Sigmoid colon (tissue), 6 donors: ENCODE measurements at regions not wholly inside any gene's neighbourhood (a gene's known extent, or its start where the extent isn't known, plus 50 kb on each side); places are given as distances from the start of the nearest gene placed in this dataset.

ENCODE experiments used
- DNase-seq: peaks from one replicate; pipeline ENCODE4 v3.0.0-alpha.2; 2019
- H3K27ac ChIP-seq, 4 donors: fragments of 200-600 bp; sonication (generic); one replicate each; pipeline ENCODE4 v1.5.1; 2016 to 2019; ENCODE audit warnings: mild to moderate bottlenecking in 1 of 4
- H3K27me3 ChIP-seq, 3 donors: fragments of 200-600 bp; sonication (generic); one replicate each; pipeline ENCODE4 v1.5.1; 2019; ENCODE audit warnings: mild to moderate bottlenecking in 1 of 3
- H3K36me3 ChIP-seq, 4 donors: fragments of 200-600 bp; sonication (generic); one replicate each; pipeline ENCODE4 v1.5.1; 2016 to 2019
- H3K4me1 ChIP-seq, 4 donors: fragments of 200-600 bp; sonication (generic); one replicate each; pipeline ENCODE4 v1.5.1; 2017 to 2019
- H3K4me3 ChIP-seq, 4 donors: fragments of 200-600 bp; sonication (generic); one replicate each; pipeline ENCODE4 v1.5.1; 2017 to 2019; ENCODE audit warnings: mild to moderate bottlenecking in 2 of 4, moderate library complexity in 1 of 4
- H3K9me3 ChIP-seq, 4 donors: fragments of 200-600 bp in 3 of 4; sonication (generic) in 3 of 4; one replicate each; pipeline versions ENCODE4 v1.5.1 to v1.6.1; 2013 to 2019
- EP300 ChIP-seq, 4 donors: sonication (generic); formaldehyde crosslinking; IDR thresholded peaks; one replicate each; pipeline ENCODE4 v1.6.1; 2017; ENCODE audit warnings: antibody characterized with exemption in 4 of 4
- POLR2A ChIP-seq, 2 donors: fragments of 450-650 bp; IDR thresholded peaks; one replicate each; pipeline ENCODE4 v1.6.1; 2016; ENCODE audit warnings: antibody characterized with exemption in 2 of 2, mild to moderate bottlenecking in 2 of 2, moderate library complexity in 2 of 2
- POLR2AphosphoS5 ChIP-seq, 4 donors: sonication (generic); formaldehyde crosslinking; IDR thresholded peaks; one replicate each; pipeline ENCODE4 v1.6.1; 2017; ENCODE audit warnings: antibody characterized with exemption in 4 of 4
- WGBS, 2 donors: extraction: QIAGEN DNeasy Blood & Tissue Kit; methylation state at CpG; one replicate each; pipeline ENCODE4 v1.1.7; 2013; 5-methylcytosine and 5-hydroxymethylcytosine counted together
- intact Hi-C: fragments of 100-400 bp; cut with DNase I; formaldehyde crosslinking; loops from one replicate; pipeline ENCODE4 v1.15.1; 2023
- TF ChIP-seq, protein P1 (sequence below), 4 experiments: fragments of 450-650 bp in 3 of 4; fragments of 200-600 bp in 1 of 4; IDR thresholded peaks; one replicate each; pipeline ENCODE4 v1.5.1; 2016 to 2019; ENCODE audit warnings: antibody characterized with exemption in 4 of 4, mild to moderate bottlenecking in 3 of 4, moderate library complexity in 2 of 4
- donor health status: healthy with polysubstance abuse.
- donor health status: healthy.

DNA sequence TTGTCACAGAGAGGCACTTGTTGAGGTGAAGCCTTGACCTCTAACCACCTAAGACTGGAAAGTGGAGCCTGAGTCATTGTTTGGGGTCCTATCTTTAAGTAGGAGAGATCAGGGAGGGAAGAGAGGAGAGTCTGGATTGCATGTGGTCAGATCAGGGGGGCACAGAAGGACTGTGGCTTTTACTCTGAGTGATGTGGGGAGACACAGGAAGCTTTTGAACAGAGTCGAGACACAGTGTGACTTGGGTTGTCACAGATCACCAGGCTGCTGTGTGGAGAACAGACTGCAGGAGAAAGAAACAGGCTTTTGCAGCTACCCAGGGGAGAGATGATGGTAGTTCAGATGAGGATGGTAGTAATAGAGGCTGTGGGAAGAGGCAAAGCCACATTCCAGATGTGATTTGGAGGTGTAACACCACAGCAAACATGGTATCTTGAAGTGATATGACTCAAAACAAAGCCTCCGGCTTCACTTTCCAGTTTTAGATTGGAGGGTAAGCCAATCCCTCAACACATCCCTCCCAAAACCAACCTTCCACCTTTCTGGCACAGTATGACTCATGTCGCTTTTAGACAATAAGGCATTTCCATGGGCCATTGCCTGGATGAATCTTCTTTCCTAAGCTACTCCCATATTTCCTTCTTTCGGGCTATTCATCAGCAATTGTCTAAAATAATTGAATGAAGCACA is 125.8 kb upstream of the SLC44A3 start:
- H3K27ac ChIP-seq = no peak overlapping the region
- intact Hi-C loops = no loop called here
- no peaks in the 10 kb centered on the region for H3K36me3 ChIP-seq
- no peak for DNase-seq
- TF ChIP-seq POLR2AphosphoS5 (IDR thresholded peaks at IDR 0.05) (no peak), EP300 (IDR thresholded peaks at IDR 0.05) (no peak), POLR2A (IDR thresholded peaks at IDR 0.05) (no peak)
- TF ChIP-seq, protein P1, sequence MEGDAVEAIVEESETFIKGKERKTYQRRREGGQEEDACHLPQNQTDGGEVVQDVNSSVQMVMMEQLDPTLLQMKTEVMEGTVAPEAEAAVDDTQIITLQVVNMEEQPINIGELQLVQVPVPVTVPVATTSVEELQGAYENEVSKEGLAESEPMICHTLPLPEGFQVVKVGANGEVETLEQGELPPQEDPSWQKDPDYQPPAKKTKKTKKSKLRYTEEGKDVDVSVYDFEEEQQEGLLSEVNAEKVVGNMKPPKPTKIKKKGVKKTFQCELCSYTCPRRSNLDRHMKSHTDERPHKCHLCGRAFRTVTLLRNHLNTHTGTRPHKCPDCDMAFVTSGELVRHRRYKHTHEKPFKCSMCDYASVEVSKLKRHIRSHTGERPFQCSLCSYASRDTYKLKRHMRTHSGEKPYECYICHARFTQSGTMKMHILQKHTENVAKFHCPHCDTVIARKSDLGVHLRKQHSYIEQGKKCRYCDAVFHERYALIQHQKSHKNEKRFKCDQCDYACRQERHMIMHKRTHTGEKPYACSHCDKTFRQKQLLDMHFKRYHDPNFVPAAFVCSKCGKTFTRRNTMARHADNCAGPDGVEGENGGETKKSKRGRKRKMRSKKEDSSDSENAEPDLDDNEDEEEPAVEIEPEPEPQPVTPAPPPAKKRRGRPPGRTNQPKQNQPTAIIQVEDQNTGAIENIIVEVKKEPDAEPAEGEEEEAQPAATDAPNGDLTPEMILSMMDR (IDR thresholded peaks at IDR 0.05) = no peak
- H3K4me3 ChIP-seq = no peak overlapping the region
- no peaks in the 10 kb centered on the region for H3K27me3 ChIP-seq
- WGBS, 2 donors = 84 to 93% methylated on average over 4 of the region's 4 CpGs
- no peaks in the 10 kb centered on the region for H3K9me3 ChIP-seq
- no peaks in the 10 kb centered on the region for H3K4me1 ChIP-seq

DNA sequence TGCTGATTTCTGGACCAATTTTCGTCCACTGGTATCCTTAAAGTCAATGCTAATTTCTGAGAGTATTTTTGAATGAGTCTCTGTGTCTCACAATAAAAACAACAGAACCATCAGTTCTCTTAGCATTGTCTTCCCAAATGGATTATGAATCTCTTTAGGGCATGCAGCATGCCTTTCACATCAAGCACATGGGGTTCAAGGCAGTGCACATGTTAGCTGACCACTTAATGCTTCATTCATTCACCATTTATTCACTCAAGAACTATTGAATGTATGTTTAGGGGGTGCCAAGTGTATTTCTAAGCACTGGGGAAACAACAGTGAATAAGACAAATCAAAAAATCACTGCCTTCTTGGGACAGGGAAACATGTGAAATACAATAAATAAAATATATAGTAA is 126.7 kb upstream of the SLC44A3 start:
- intact Hi-C loops = no loop called here
- H3K36me3 ChIP-seq = no peaks in the 10 kb centered on the region
- WGBS, 2 donors = 90 to 100% methylated on average over 1 of the region's 1 CpG

DNA sequence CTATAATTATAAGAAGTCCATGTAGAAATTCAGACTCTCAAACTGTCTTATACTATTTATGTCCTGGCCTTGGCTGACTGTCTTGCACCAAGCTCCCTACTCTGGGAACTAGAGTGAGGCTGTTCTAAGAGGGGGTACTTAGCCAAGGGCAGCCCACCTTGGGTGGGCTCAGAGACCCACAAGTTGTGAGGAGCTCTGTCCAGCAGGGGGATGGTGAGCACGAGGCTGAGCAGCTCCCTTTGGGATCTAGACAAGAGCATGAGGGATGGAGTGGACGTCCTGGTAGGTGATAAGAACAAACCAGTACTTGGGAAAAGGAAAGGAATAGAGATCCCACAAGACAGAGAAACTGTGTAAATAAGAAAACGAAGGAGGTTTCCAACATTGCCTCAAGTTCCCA is 127.1 kb upstream of the SLC44A3 start:
- Histone ChIP-seq H3K9me3 (no peaks in the 10 kb centered on the region), H3K4me3 (no peak overlapping the region), H3K36me3 (no peaks in the 10 kb centered on the region), H3K4me1 (no peaks in the 10 kb centered on the region), H3K27me3 (no peaks in the 10 kb centered on the region), H3K27ac (no peak overlapping the region)
- TF ChIP-seq, protein P1 (IDR thresholded peaks at IDR 0.05) = no peak
- TF ChIP-seq POLR2A (IDR thresholded peaks at IDR 0.05) (no peak), EP300 (IDR thresholded peaks at IDR 0.05) (no peak), POLR2AphosphoS5 (IDR thresholded peaks at IDR 0.05) (no peak)
- 86 to 95% methylated on average over 3 of the region's 3 CpGs for WGBS, 2 donors
- intact Hi-C loops = no loop called here
- no peak for DNase-seq

More for the DNA sequence above, 126.7 kb upstream of the SLC44A3 start:
- H3K27ac ChIP-seq = no peak overlapping the region
- H3K27me3 ChIP-seq = no peaks in the 10 kb centered on the region
- H3K4me1 ChIP-seq = no peaks in the 10 kb centered on the region
- TF ChIP-seq POLR2A (IDR thresholded peaks at IDR 0.05) (no peak), POLR2AphosphoS5 (IDR thresholded peaks at IDR 0.05) (no peak), EP300 (IDR thresholded peaks at IDR 0.05) (no peak)
- TF ChIP-seq, protein P1 (IDR thresholded peaks at IDR 0.05) = no peak
- H3K4me3 ChIP-seq = no peak overlapping the region
- no peaks in the 10 kb centered on the region for H3K9me3 ChIP-seq
- no peak for DNase-seq

DNA sequence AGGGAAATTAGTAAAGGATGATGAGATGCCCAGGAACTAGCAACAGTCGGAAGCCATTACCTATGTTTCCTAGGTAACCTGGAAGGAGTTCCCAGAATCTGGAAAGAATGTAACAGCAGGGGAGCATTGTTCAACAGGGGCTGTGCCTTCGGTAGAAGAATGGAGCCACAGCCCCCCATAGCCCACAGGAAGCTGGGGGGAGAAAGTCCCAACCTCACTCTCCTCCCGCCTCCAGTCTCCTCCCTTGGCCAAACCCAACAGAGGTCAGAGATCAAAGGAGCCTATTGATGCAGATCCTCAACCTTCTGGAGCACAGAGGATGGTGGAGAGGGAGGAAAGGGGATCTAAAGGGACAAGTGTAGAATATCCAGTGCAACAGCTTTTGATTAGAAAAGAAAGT is 131.5 kb upstream of the SLC44A3 start:
- Histone ChIP-seq H3K27ac (peak overlapping the region in 2 of 4 donors; percentile 42 to 68), H3K4me1 (no peaks in the 10 kb centered on the region), H3K9me3 (no peaks in the 10 kb centered on the region), H3K36me3 (no peaks in the 10 kb centered on the region), H3K4me3 (no peak overlapping the region), H3K27me3 (no peaks in the 10 kb centered on the region)
- TF ChIP-seq EP300 (IDR thresholded peaks at IDR 0.05) (no peak), POLR2AphosphoS5 (IDR thresholded peaks at IDR 0.05) (no peak), POLR2A (IDR thresholded peaks at IDR 0.05) (no peak)
- TF ChIP-seq, protein P1 (IDR thresholded peaks at IDR 0.05) = no peak
- intact Hi-C loops = no loop called here
- DNase-seq = no peak
- 82 to 91% methylated on average over 3 of the region's 3 CpGs for WGBS, 2 donors

DNA sequence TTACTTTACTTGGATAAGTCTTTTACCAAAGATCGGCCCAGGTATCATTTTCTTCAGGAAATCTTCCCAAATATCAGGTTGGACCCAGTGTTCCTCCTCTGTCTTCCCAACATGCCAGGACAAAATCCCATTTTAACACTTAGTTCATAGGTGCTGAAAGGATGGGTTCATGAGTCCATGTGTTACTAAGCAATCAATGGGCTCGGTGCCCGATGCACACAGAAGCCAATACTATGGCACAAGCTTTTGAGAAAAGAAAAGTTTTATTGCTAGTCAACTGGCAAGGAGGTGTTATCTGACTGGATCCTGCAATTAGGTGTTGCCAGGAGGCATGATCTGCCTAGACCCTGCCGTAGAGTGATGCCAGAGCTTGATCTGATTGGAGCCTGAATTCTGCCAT is 133.3 kb upstream of the SLC44A3 start:
- no peak for TF ChIP-seq EP300 (IDR thresholded peaks at IDR 0.05)
- TF ChIP-seq POLR2A (IDR thresholded peaks at IDR 0.05) = no peak
- TF ChIP-seq, protein P1 (IDR thresholded peaks at IDR 0.05) = no peak
- intact Hi-C loops = no loop called here
- H3K36me3 ChIP-seq = no peaks in the 10 kb centered on the region
- no peaks in the 10 kb centered on the region for H3K27me3 ChIP-seq
- H3K9me3 ChIP-seq = no peaks in the 10 kb centered on the region
- no peak overlapping the region for H3K27ac ChIP-seq
- 39 to 88% methylated on average over 4 of the region's 4 CpGs for WGBS, 2 donors
- no peak overlapping the region for H3K4me3 ChIP-seq
- H3K4me1 ChIP-seq = no peaks in the 10 kb centered on the region
- DNase-seq = no peak
